ENCODE measurements at regions not wholly inside any gene's neighbourhood (a gene's known extent, or its start where the extent isn't known, plus 50 kb on each side); places are given as distances from the start of the nearest gene placed in this dataset.

DNA sequence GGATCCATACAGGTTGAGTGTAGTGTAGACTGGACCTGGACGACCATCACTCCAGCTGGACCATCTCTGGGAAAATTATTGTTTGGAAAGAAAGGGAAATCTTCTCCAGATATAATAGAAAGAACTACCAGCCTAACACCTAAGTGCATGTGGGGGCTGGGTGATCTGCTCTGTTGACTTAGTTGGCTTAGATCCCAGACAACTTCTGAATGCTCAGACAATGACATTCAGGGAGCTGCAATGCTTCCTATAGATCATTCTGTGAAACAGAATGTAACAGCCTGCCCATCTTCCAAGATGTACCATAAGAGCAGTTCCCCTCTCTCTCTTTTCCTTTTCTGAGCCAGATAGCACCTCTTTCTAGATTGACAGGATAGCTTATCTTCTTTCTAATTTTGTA, 572.8 kb upstream of the STXBP6 start:
- Histone ChIP-seq H3K27me3 (ENCODE audit: control insufficient read depth in 2 of 2, insufficient read depth in 2 of 2, low read length in 2 of 2) (no peaks in the 10 kb centered on the region), H4K20me1 (replicated peaks; ENCODE audit: control insufficient read depth, extremely low read depth, insufficient read depth, low read length) (no peaks in the 10 kb centered on the region), H3K9me1 (replicated peaks; ENCODE audit: control insufficient read depth, extremely low read depth, insufficient read depth, low read length) (no peaks in the 10 kb centered on the region), H2AFZ (ENCODE audit: low read depth, low read length) (no peak overlapping the region), H3K9me3 (replicated peaks; ENCODE audit: control insufficient read depth, insufficient read depth, low read length) (peaks cover 4% of the 10 kb centered on the region), H3K4me2 (ENCODE audit: insufficient read depth, low read length) (no peak overlapping the region), H3K4me3 (replicated peaks in 1 of 3; ENCODE audit: insufficient read depth in 1 of 3, low read depth in 1 of 3, low read length in 3 of 3) (no peak overlapping the region), H3K27ac (ENCODE audit: insufficient read depth, low read depth, low read length) (no peak overlapping the region), H3K9ac (replicated peaks; ENCODE audit: extremely low read depth, insufficient read depth, low read length) (no peak overlapping the region), H3K4me1 (ENCODE audit: control insufficient read depth, extremely low read depth, insufficient read depth, low read length) (no peaks in the 10 kb centered on the region), H3K36me3 (ENCODE audit: control insufficient read depth in 2 of 2, extremely low read depth in 1 of 2, insufficient read depth in 2 of 2, low read length in 2 of 2) (no peaks in the 10 kb centered on the region), H3K79me2 (ENCODE audit: control insufficient read depth, insufficient read depth, low read length) (no peaks in the 10 kb centered on the region)
- DNase-seq (ENCODE audit: low read depth, low spot score), result no peak
- intact Hi-C loops (cut with micrococcal nuclease), result no loop called here
- dilution Hi-C loops (cut with MboI; ENCODE audit: extremely low pct_ligation_motif_present, low sequenced_read_pairs), result no loop called here
- BruUV-seq (replicated peaks), result no TSS peak
- TF ChIP-seq, protein P1, sequence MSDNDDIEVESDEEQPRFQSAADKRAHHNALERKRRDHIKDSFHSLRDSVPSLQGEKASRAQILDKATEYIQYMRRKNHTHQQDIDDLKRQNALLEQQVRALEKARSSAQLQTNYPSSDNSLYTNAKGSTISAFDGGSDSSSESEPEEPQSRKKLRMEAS (IDR thresholded peaks at IDR 0.05; ENCODE audit: insufficient read depth, insufficient read length), result no peak
- no peak for TF ChIP-seq FOS (IDR thresholded peaks at IDR 0.05; ENCODE audit: borderline replicate concordance, insufficient read depth, low read length)
- no peak for TF ChIP-seq JUN (IDR thresholded peaks at IDR 0.05; ENCODE audit: borderline replicate concordance, insufficient read depth, insufficient read length, low read depth)
- TF ChIP-seq GATA2 (IDR thresholded peaks at IDR 0.05; ENCODE audit: insufficient read depth, insufficient read length, low read depth, low read length), result no peak
- TF ChIP-seq, protein P2, sequence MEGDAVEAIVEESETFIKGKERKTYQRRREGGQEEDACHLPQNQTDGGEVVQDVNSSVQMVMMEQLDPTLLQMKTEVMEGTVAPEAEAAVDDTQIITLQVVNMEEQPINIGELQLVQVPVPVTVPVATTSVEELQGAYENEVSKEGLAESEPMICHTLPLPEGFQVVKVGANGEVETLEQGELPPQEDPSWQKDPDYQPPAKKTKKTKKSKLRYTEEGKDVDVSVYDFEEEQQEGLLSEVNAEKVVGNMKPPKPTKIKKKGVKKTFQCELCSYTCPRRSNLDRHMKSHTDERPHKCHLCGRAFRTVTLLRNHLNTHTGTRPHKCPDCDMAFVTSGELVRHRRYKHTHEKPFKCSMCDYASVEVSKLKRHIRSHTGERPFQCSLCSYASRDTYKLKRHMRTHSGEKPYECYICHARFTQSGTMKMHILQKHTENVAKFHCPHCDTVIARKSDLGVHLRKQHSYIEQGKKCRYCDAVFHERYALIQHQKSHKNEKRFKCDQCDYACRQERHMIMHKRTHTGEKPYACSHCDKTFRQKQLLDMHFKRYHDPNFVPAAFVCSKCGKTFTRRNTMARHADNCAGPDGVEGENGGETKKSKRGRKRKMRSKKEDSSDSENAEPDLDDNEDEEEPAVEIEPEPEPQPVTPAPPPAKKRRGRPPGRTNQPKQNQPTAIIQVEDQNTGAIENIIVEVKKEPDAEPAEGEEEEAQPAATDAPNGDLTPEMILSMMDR (IDR thresholded peaks at IDR 0.05; ENCODE audit: extremely low read depth in 1 of 2, insufficient read depth in 1 of 2, low read depth in 1 of 2, low read length in 2 of 2), result no peak
- TF ChIP-seq MYC (IDR thresholded peaks at IDR 0.05; ENCODE audit: low read depth, low read length), result no peak
- no peak for TF ChIP-seq POLR2AphosphoS5 (IDR thresholded peaks at IDR 0.05; ENCODE audit: insufficient read depth, low read depth, low read length)
- no peak for TF ChIP-seq POLR2A (IDR thresholded peaks at IDR 0.05; ENCODE audit: low read depth, low read length)
- no peak for TF ChIP-seq EZH2 (IDR thresholded peaks at IDR 0.05; ENCODE audit: borderline replicate concordance, low read depth, low read length, severe bottlenecking)
- FAIRE-seq, result no peak
- CTCF ChIA-PET, result no interaction called here
- POLR2A ChIA-PET, result no interaction called here
